ENCODE measurements at regions not wholly inside any gene's neighbourhood (a gene's known extent, or its start where the extent isn't known, plus 50 kb on each side); places are given as distances from the start of the nearest gene placed in this dataset.

DNA sequence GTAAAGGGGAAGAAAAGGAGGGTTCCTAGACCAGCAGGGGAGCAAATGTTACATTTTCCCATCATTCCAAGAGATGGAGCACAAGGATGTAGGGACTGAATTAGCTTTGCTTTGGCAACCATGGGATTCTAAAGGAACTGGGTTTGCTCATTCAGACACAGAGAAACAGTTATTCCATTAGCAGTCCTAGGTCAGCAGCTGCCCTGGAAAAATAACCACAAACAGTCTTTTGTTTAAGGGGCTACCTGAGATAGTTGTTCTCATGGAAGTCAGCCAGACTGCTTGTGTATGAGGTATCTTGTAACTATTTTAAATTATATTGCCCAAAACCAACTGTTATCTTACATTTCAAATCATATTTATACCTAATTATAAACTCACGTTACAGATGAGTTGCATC, 58.4 kb upstream of the VCAM1 start:
- TF ChIP-seq, protein P1, sequence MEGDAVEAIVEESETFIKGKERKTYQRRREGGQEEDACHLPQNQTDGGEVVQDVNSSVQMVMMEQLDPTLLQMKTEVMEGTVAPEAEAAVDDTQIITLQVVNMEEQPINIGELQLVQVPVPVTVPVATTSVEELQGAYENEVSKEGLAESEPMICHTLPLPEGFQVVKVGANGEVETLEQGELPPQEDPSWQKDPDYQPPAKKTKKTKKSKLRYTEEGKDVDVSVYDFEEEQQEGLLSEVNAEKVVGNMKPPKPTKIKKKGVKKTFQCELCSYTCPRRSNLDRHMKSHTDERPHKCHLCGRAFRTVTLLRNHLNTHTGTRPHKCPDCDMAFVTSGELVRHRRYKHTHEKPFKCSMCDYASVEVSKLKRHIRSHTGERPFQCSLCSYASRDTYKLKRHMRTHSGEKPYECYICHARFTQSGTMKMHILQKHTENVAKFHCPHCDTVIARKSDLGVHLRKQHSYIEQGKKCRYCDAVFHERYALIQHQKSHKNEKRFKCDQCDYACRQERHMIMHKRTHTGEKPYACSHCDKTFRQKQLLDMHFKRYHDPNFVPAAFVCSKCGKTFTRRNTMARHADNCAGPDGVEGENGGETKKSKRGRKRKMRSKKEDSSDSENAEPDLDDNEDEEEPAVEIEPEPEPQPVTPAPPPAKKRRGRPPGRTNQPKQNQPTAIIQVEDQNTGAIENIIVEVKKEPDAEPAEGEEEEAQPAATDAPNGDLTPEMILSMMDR (IDR thresholded peaks at IDR 0.05; ENCODE audit: low read depth, low read length, poor library complexity, severe bottlenecking) = no peak
- no peak for TF ChIP-seq EZH2phosphoT487 (IDR thresholded peaks at IDR 0.05; ENCODE audit: borderline replicate concordance, low read length)
